Right kidney (tissue), 1 donor: ENCODE measurements at regions not wholly inside any gene's neighbourhood (a gene's known extent, or its start where the extent isn't known, plus 50 kb on each side); places are given as distances from the start of the nearest gene placed in this dataset.
A peak's percentile ranks its signal among the peaks of the same experiment; 100 is the strongest.

Experiments
- DNase-seq: peaks from one replicate; pipeline ENCODE4 v3.0.0-alpha.2; 2016

- no peak for DNase-seq
Observed at GRCh38 chr9:11326231-11326630, 713.4 kb upstream of the PTPRD start.

- no peak for DNase-seq
Observed at GRCh38 chr9:11328326-11328725, 715.5 kb upstream of the PTPRD start.

- no peak for DNase-seq
Observed at GRCh38 chr9:11335011-11335410, 722.2 kb upstream of the PTPRD start.

GRCh38 chr9:11338130-11338529 is 725.3 kb upstream of the PTPRD start:
- no peak for DNase-seq

GRCh38 chr9:11340654-11341053 is 727.9 kb upstream of the PTPRD start:
- DNase-seq: no peak

GRCh38 chr9:11347437-11347836 is 734.6 kb upstream of the PTPRD start:
- DNase-seq: no peak

- no peak for DNase-seq
Observed at GRCh38 chr9:11348366-11348765, 735.6 kb upstream of the PTPRD start.

- no peak for DNase-seq
Observed at GRCh38 chr9:11349187-11349586, 736.4 kb upstream of the PTPRD start.

- DNase-seq: no peak
Observed at GRCh38 chr9:11352612-11353011, 739.8 kb upstream of the PTPRD start.

- no peak for DNase-seq
Observed at GRCh38 chr9:11356067-11356466, 743.3 kb upstream of the PTPRD start.

- DNase-seq: no peak
Observed at GRCh38 chr9:11366585-11367129, 753.9 kb upstream of the PTPRD start.

- DNase-seq: no peak
Observed at GRCh38 chr9:11374926-11375325, 762.1 kb upstream of the PTPRD start.

- DNase-seq: no peak
Observed at GRCh38 chr9:11402621-11403020, 789.8 kb upstream of the PTPRD start.

GRCh38 chr9:11414241-11414640 is 801.4 kb upstream of the PTPRD start:
- no peak for DNase-seq

- no peak for DNase-seq
Observed at GRCh38 chr9:11417782-11418181, 805.0 kb upstream of the PTPRD start.

GRCh38 chr9:11431490-11431889 is 818.7 kb upstream of the PTPRD start:
- no peak for DNase-seq

GRCh38 chr9:11432361-11432760 is 819.6 kb upstream of the PTPRD start:
- DNase-seq: no peak

GRCh38 chr9:11443631-11444030 is 830.8 kb upstream of the PTPRD start:
- DNase-seq: no peak

- peak; percentile 5 for DNase-seq
Observed at GRCh38 chr9:11457825-11458790, 845.3 kb upstream of the PTPRD start.

- no peak for DNase-seq
Observed at GRCh38 chr9:11469745-11470144, 856.9 kb upstream of the PTPRD start.

- no peak for DNase-seq
Observed at GRCh38 chr9:11471321-11471720, 858.5 kb upstream of the PTPRD start.

GRCh38 chr9:11500780-11501179 is 888.0 kb upstream of the PTPRD start:
- DNase-seq: no peak

GRCh38 chr9:11506980-11507379 is 894.2 kb upstream of the PTPRD start:
- no peak for DNase-seq

- no peak for DNase-seq
Observed at GRCh38 chr9:11537566-11537965, 924.8 kb upstream of the PTPRD start.
